IPS-20b (cell line): ENCODE measurements at regions not wholly inside any gene's neighbourhood (a gene's known extent, or its start where the extent isn't known, plus 50 kb on each side); places are given as distances from the start of the nearest gene placed in this dataset.

Experiments used
- H3K27ac ChIP-seq: one replicate; pipeline ENCODE4 v1.5.1; 2013; ENCODE audit warnings: low read length
- H3K27me3 ChIP-seq: 2 replicates; pipeline ENCODE4 v1.6.1; 2013; ENCODE audit warnings: mild to moderate bottlenecking, low read length, inconsistent platforms; ENCODE audit not compliant: insufficient read depth
- H3K36me3 ChIP-seq: 2 replicates; pipeline ENCODE4 v1.6.1; 2013; ENCODE audit warnings: low read depth, mild to moderate bottlenecking, inconsistent platforms, low read length, moderate library complexity; ENCODE audit not compliant: insufficient read depth
- H3K4me1 ChIP-seq: 2 replicates; pipeline ENCODE4 v1.6.1; 2013; ENCODE audit warnings: mild to moderate bottlenecking, control low read depth, inconsistent platforms, low read length, moderate library complexity; ENCODE audit not compliant: insufficient read depth
- H3K4me3 ChIP-seq: 2 replicates; pipeline ENCODE4 v1.5.1; 2013; ENCODE audit warnings: mild to moderate bottlenecking, low read length, inconsistent platforms
- H3K9ac ChIP-seq: 2 replicates; pipeline ENCODE4 v1.6.1; 2013; ENCODE audit warnings: low read depth, mild to moderate bottlenecking, inconsistent platforms, low read length, moderate library complexity
- H3K9me3 ChIP-seq: 2 replicates; pipeline ENCODE4 v1.6.1; 2013; ENCODE audit warnings: mild to moderate bottlenecking, low read depth, low read length, inconsistent platforms; ENCODE audit not compliant: insufficient read depth

- H3K4me3 ChIP-seq: no peak overlapping the region
- H3K4me1 ChIP-seq: no peaks in the 10 kb centered on the region
- no peaks in the 10 kb centered on the region for H3K27me3 ChIP-seq
- no peaks in the 10 kb centered on the region for H3K36me3 ChIP-seq
- H3K9ac ChIP-seq: no peak overlapping the region
- peaks cover 11% of the 10 kb centered on the region for H3K9me3 ChIP-seq
- H3K27ac ChIP-seq: no peak overlapping the region
Observed at GRCh38 chr1:109816975-109817535, 53.3 kb upstream of the EPS8L3 start.

- no peak overlapping the region for H3K4me3 ChIP-seq
- H3K27me3 ChIP-seq: no peaks in the 10 kb centered on the region
- H3K27ac ChIP-seq: no peak overlapping the region
- no peaks in the 10 kb centered on the region for H3K4me1 ChIP-seq
- H3K9me3 ChIP-seq: peaks cover 11% of the 10 kb centered on the region
- H3K9ac ChIP-seq: no peak overlapping the region
- no peaks in the 10 kb centered on the region for H3K36me3 ChIP-seq
Observed at GRCh38 chr1:109816175-109816811, 52.6 kb upstream of the EPS8L3 start.

- no peak overlapping the region for H3K9ac ChIP-seq
Observed at GRCh38 chr1:109815809-109816174, 52.1 kb upstream of the EPS8L3 start.

DNA sequence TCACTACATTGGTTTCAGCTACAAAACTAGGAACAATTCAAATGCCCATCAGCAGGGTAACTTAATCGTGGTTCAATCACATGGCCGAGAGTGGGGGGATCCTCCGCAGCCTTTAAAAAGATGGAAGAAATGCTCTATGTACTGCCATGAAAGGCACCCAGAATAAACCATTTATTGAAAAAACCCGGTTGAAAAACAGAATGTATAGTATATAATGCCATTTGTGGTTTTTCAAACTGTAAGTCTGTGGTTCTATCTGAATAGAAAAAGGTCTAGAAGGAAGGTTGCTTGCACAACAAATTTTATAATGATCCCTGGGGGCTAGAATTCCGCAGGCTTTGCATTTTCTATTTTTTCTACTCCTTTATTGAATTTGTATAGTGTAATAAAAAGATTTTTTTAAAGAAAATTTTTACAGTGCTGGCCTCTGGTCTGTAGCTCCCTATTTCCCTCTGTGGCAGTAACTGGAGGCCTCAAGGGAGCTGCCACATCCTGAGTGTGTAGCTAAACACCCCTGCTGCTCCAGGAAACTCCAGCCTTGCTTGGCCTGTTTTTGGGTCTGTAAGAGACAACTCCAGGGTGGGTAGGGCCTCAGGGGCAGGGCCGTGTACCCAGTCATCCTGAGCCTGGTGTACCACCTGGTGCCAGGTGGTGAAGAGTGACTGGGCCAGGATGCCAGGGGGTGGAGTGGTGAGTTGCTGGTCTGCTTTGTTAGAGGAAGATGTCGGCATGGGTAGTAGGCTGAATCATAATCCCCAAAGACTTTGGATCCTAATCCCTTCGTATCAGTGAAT is 51.5 kb upstream of the EPS8L3 start:
- H3K9ac ChIP-seq: no peak overlapping the region
- no peaks in the 10 kb centered on the region for H3K36me3 ChIP-seq
- no peak overlapping the region for H3K4me3 ChIP-seq
- no peak overlapping the region for H3K27ac ChIP-seq
- H3K9me3 ChIP-seq: peaks cover 11% of the 10 kb centered on the region
- H3K4me1 ChIP-seq: no peaks in the 10 kb centered on the region
- no peaks in the 10 kb centered on the region for H3K27me3 ChIP-seq

More at GRCh38 chr1:109815809-109816174, 52.1 kb upstream of the EPS8L3 start:
- no peaks in the 10 kb centered on the region for H3K27me3 ChIP-seq
- H3K27ac ChIP-seq: no peak overlapping the region
- H3K9me3 ChIP-seq: peaks cover 11% of the 10 kb centered on the region
- no peaks in the 10 kb centered on the region for H3K4me1 ChIP-seq
- no peaks in the 10 kb centered on the region for H3K36me3 ChIP-seq
- no peak overlapping the region for H3K4me3 ChIP-seq

- H3K4me1 ChIP-seq: no peaks in the 10 kb centered on the region
- H3K9ac ChIP-seq: no peak overlapping the region
- no peak overlapping the region for H3K4me3 ChIP-seq
- H3K36me3 ChIP-seq: no peaks in the 10 kb centered on the region
- no peak overlapping the region for H3K27ac ChIP-seq
- H3K9me3 ChIP-seq: peaks cover 11% of the 10 kb centered on the region
- H3K27me3 ChIP-seq: no peaks in the 10 kb centered on the region
Observed at GRCh38 chr1:109814223-109814622, 50.5 kb upstream of the EPS8L3 start.
